Activated CD4-positive, CD25-positive, alpha-beta regulatory T cell treated with anti-CD3 and anti-CD28 coated beads, Interleukin-2, amount 50 U/mL, for 24 hours (primary cell): ENCODE measurements at regions not wholly inside any gene's neighbourhood (a gene's known extent, or its start where the extent isn't known, plus 50 kb on each side); places are given as distances from the start of the nearest gene placed in this dataset.
"Not testable (repeated sequence)": the region's sequence is repeated elsewhere in the genome, so short reads cannot be mapped to it uniquely, and the experiment has no call there.

ENCODE experiments used
- ATAC-seq, 2 donors: fragments of 150-1000 bp; cut with Tn5 transposase; one replicate each; pipeline ENCODE4 v1.10.0; 2021; ENCODE audit warnings: mild to moderate bottlenecking in 1 of 2, moderate library complexity in 1 of 2

GRCh38 chr2:242009846-242010245 is 140.3 kb downstream of the RTP5 start:
- ATAC-seq, result not testable (repeated sequence)

- not testable (repeated sequence) for ATAC-seq
Observed at GRCh38 chr2:242010252-242011166, 141.0 kb downstream of the RTP5 start.

GRCh38 chr2:242011167-242011513 is 141.6 kb downstream of the RTP5 start:
- ATAC-seq, result peak in 1 of 2 donors; percentile 30

GRCh38 chr2:242011516-242011915 is 142.0 kb downstream of the RTP5 start:
- no peak for ATAC-seq

- ATAC-seq, result no peak
Observed at GRCh38 chr2:242011991-242012764, 142.6 kb downstream of the RTP5 start.

GRCh38 chr2:242012956-242013764 is 143.6 kb downstream of the RTP5 start:
- no peak for ATAC-seq

GRCh38 chr2:242013771-242014170 is 144.2 kb downstream of the RTP5 start:
- ATAC-seq, result no peak

GRCh38 chr2:242015108-242016065 is 145.9 kb downstream of the RTP5 start:
- no peak for ATAC-seq

- no peak for ATAC-seq
Observed at GRCh38 chr2:242017086-242017485, 147.6 kb downstream of the RTP5 start.

- not testable (repeated sequence) for ATAC-seq
Observed at GRCh38 chr2:242018416-242018815, 148.9 kb downstream of the RTP5 start.

GRCh38 chr2:242019344-242019743 is 149.8 kb downstream of the RTP5 start:
- ATAC-seq, result no peak

- ATAC-seq, result no peak
Observed at GRCh38 chr2:242020196-242021004, 150.9 kb downstream of the RTP5 start.

GRCh38 chr2:242022550-242023290 is 153.2 kb downstream of the RTP5 start:
- no peak for ATAC-seq

- ATAC-seq, result no peak
Observed at GRCh38 chr2:242024751-242025355, 155.3 kb downstream of the RTP5 start.

- no peak for ATAC-seq
Observed at GRCh38 chr2:242027676-242028450, 158.3 kb downstream of the RTP5 start.

- no peak for ATAC-seq
Observed at GRCh38 chr2:242029422-242030225, 160.1 kb downstream of the RTP5 start.

GRCh38 chr2:242030226-242030575 is 160.7 kb downstream of the RTP5 start:
- ATAC-seq, result no peak

- ATAC-seq, result no peak
Observed at GRCh38 chr2:242030858-242031257, 161.3 kb downstream of the RTP5 start.
